Nephron (organoid): ENCODE measurements at regions not wholly inside any gene's neighbourhood (a gene's known extent, or its start where the extent isn't known, plus 50 kb on each side); places are given as distances from the start of the nearest gene placed in this dataset.

Experiments
- H3K27ac Mint-ChIP-seq, 3 experiments: 2 replicates each; pipeline ENCODE4 v1.8.0; 2020; ENCODE audit warnings: mixed read lengths in 3 of 3, mild to moderate bottlenecking in 2 of 3, moderate library complexity in 1 of 3
- H3K27me3 Mint-ChIP-seq: 2 replicates; pipeline ENCODE4 v1.8.0; 2021; ENCODE audit warnings: low read depth, mild to moderate bottlenecking, moderate library complexity, mixed read lengths
- H3K36me3 Mint-ChIP-seq: 2 replicates; pipeline ENCODE4 v1.8.0; 2020; ENCODE audit warnings: low read depth, mixed read lengths
- H3K4me1 Mint-ChIP-seq: 2 replicates; pipeline ENCODE4 v1.8.0; 2020; ENCODE audit warnings: mixed read lengths
- H3K4me3 Mint-ChIP-seq, 3 experiments: 2 replicates each; pipeline ENCODE4 v1.8.0; 2020; ENCODE audit warnings: mild to moderate bottlenecking in 3 of 3, mixed read lengths in 3 of 3, moderate library complexity in 2 of 3
- H3K9me3 Mint-ChIP-seq: 2 replicates; pipeline ENCODE4 v1.8.0; 2020; ENCODE audit warnings: mixed read lengths
- CTCF ChIP-seq, 3 experiments: fragments of 200-600 bp; sonication (generic); IDR thresholded peaks; one replicate each; pipeline ENCODE4 v1.5.0; 2021; ENCODE audit warnings: antibody characterized with exemption in 3 of 3; ENCODE audit not compliant: unreplicated experiment in 3 of 3

- no peaks in the 10 kb centered on the region for H3K27me3 Mint-ChIP-seq
Measured at GRCh38 chr11:42890773-42891172, 421.0 kb upstream of the API5 start.

DNA sequence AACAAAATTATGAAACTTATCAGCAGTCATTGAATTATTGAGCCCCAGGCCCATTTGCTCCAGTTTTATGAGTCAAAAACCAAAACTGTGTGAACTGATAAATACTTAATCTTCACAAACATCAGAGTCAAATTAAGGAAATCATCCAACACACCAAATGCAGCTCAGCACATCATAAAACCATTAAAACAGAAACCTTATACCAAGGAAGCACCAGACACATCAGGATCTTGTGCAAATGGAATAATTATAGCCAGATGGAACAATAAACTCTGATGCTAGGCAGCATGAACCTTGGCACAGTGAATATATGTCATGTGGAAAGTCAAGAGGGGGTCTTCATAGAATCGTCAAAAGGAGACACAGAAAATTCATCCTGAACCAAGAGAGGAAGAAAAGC lies 410.7 kb upstream of the API5 start:
- Mint-ChIP-seq H3K4me1 (no peaks in the 10 kb centered on the region), H3K36me3 (no peaks in the 10 kb centered on the region), H3K27ac (no peak overlapping the region), H3K9me3 (peaks cover 3% of the 10 kb centered on the region), H3K27me3 (no peaks in the 10 kb centered on the region), H3K4me3 (no peak overlapping the region)
- TF ChIP-seq CTCF (IDR thresholded peaks at IDR 0.05; ENCODE audit: unreplicated experiment in 3 of 3), result no peak

More at GRCh38 chr11:42890773-42891172, 421.0 kb upstream of the API5 start:
- Mint-ChIP-seq H3K4me3 (no peak overlapping the region), H3K9me3 (peaks cover 3% of the 10 kb centered on the region), H3K27ac (no peak overlapping the region), H3K4me1 (no peaks in the 10 kb centered on the region), H3K36me3 (no peaks in the 10 kb centered on the region)
- no peak for TF ChIP-seq CTCF (IDR thresholded peaks at IDR 0.05; ENCODE audit: unreplicated experiment in 3 of 3)

DNA sequence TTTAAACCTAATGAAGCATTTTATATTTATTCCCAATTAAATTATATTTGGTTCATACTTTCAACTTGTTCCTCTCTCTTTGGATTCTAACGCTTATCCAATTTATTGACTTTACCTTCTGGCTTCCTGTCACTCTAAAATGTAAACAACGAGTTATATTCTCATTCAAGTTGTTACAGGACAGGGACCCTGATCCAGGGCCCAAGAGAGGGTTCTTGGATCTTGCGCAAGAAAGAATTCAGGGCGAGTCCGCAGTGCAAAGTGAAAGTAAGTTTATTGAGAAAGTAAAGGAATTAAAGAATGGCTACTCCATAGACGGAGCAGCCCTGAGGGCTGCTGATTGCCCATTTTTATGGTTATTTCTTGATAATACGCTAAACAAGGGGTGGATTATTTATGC lies 405.6 kb upstream of the API5 start:
- no peaks in the 10 kb centered on the region for H3K27me3 Mint-ChIP-seq
- peaks cover 10% of the 10 kb centered on the region for H3K9me3 Mint-ChIP-seq
- no peak overlapping the region for H3K27ac Mint-ChIP-seq
- no peak for TF ChIP-seq CTCF (IDR thresholded peaks at IDR 0.05; ENCODE audit: unreplicated experiment in 3 of 3)
- H3K4me1 Mint-ChIP-seq, result no peaks in the 10 kb centered on the region
- no peaks in the 10 kb centered on the region for H3K36me3 Mint-ChIP-seq
- H3K4me3 Mint-ChIP-seq, result no peak overlapping the region

DNA sequence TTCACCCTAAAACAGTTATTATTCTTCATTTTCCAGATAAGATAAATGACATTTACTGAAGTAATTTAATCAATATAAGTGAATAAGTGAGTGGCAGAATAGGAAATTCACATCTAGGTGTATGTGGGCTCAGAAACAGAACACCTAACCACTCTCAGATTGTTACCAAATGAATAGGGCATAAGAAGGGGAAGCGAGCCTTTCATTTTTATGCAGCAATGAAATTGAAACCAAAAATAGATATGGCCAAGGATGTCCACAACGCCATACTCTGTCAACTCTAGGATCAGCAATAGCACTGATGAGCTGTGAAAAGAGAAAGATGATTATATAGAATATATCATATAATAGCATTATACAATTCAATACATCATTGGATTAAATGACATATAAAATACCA lies 398.1 kb upstream of the API5 start:
- Mint-ChIP-seq H3K27me3 (no peaks in the 10 kb centered on the region), H3K4me1 (no peaks in the 10 kb centered on the region), H3K4me3 (no peak overlapping the region), H3K36me3 (no peaks in the 10 kb centered on the region), H3K27ac (no peak overlapping the region), H3K9me3 (peaks cover 25% of the 10 kb centered on the region)
- no peak for TF ChIP-seq CTCF (IDR thresholded peaks at IDR 0.05; ENCODE audit: unreplicated experiment in 3 of 3)

GRCh38 chr11:42923651-42924050 lies 388.1 kb upstream of the API5 start:
- Mint-ChIP-seq H3K4me1 (no peaks in the 10 kb centered on the region), H3K9me3 (peaks cover 2% of the 10 kb centered on the region)

More at GRCh38 chr11:42923651-42924050, 388.1 kb upstream of the API5 start:
- Mint-ChIP-seq H3K27ac (no peak overlapping the region), H3K36me3 (no peaks in the 10 kb centered on the region), H3K4me3 (no peak overlapping the region), H3K27me3 (peaks cover 5% of the 10 kb centered on the region)
- no peak for TF ChIP-seq CTCF (IDR thresholded peaks at IDR 0.05; ENCODE audit: unreplicated experiment in 3 of 3)
